GM18870 (cell line): ENCODE measurements at regions not wholly inside any gene's neighbourhood (a gene's known extent, or its start where the extent isn't known, plus 50 kb on each side); places are given as distances from the start of the nearest gene placed in this dataset.

Source experiments
- ATAC-seq: cut with Tn5 transposase; IDR thresholded peaks from one replicate; pipeline ENCODE4 v1.9.1; 2021; ENCODE audit warnings: moderate library complexity; ENCODE audit not compliant: unreplicated experiment

GRCh38 chr13:60627071-60627686 is 230.2 kb downstream of the TDRD3 start:
- peak; percentile 74 for ATAC-seq
